ENCODE measurements at regions not wholly inside any gene's neighbourhood (a gene's known extent, or its start where the extent isn't known, plus 50 kb on each side); places are given as distances from the start of the nearest gene placed in this dataset.

- Histone ChIP-seq H3K4me1 (replicated peaks) (no peaks in the 10 kb centered on the region), H3K27me3 (replicated peaks) (no peaks in the 10 kb centered on the region), H3K4me3 (no peak overlapping the region), H3K27ac (no peak overlapping the region), H3K9me3 (replicated peaks) (0 out of 2 replicates have a peak, but pooled peaks cover 3% of the 10 kb centered on the region), H3K36me3 (no peaks in the 10 kb centered on the region)
- DNase-seq (ENCODE audit: low read depth in 1 of 2, low spot score in 2 of 2), result no peak
These were observed 1043.5 kb upstream of the SORCS1 start for GRCh38 chr10:108208038-108208437.

- no peak for DNase-seq (ENCODE audit: low read depth in 1 of 2, low spot score in 2 of 2)
These were observed 1040.2 kb upstream of the SORCS1 start for GRCh38 chr10:108204528-108205305.

DNA sequence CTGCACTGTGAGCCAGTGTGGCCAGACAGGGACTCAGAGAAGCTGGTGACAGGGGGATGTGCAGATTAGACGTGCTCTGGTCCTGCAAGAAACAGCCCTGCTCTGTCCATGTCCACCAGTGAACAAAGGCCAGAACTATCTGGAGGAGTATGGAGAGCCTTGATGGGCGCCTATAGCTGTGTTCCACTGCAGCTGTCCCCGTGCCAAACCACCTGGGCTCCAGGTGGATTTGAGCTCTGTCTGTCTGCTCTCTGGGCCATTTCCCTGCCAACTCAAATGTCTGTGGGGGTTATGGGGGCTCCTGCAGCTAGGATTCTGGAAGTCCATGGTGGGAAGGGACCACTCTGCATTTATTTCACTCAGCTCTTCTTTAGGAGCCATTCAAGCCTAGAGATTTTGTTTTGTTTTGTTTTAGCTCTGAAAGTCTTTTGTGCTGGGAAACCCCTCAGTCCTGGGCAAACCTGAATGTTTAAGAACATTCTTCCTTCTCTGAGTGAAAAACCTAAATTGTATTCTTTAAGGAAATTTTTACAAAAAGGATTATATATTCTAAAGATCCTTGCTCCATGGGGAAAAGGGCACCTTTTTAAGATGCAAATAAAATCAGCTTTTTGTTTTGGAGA, 1039.5 kb upstream of the SORCS1 start:
- Histone ChIP-seq H3K4me1 (replicated peaks) (no peaks in the 10 kb centered on the region), H3K4me3 (no peak overlapping the region)
- no peak for DNase-seq (ENCODE audit: low read depth in 1 of 2, low spot score in 2 of 2)

More at GRCh38 chr10:108204528-108205305, 1040.2 kb upstream of the SORCS1 start:
- Histone ChIP-seq H3K4me3 (no peak overlapping the region), H3K27ac (no peak overlapping the region), H3K9me3 (replicated peaks) (peaks cover 7% of the 10 kb centered on the region; the same call in 1 of the 2 replicates), H3K36me3 (no peaks in the 10 kb centered on the region), H3K27me3 (replicated peaks) (no peaks in the 10 kb centered on the region), H3K4me1 (replicated peaks) (no peaks in the 10 kb centered on the region)

GRCh38 chr10:108187408-108188012, 1023.0 kb upstream of the SORCS1 start:
- Histone ChIP-seq H3K4me1 (replicated peaks) (no peaks in the 10 kb centered on the region), H3K27ac (no peak overlapping the region), H3K4me3 (no peak overlapping the region), H3K36me3 (no peaks in the 10 kb centered on the region), H3K27me3 (replicated peaks) (no peaks in the 10 kb centered on the region), H3K9me3 (replicated peaks) (no peaks in the 10 kb centered on the region; the same call in 1 of the 2 replicates)
- DNase-seq (ENCODE audit: low read depth in 1 of 2, low spot score in 2 of 2), result no peak

More for the DNA sequence above, 1039.5 kb upstream of the SORCS1 start:
- H3K27me3 ChIP-seq (replicated peaks), result no peaks in the 10 kb centered on the region
- no peak overlapping the region for H3K27ac ChIP-seq
- H3K9me3 ChIP-seq (replicated peaks), result peaks cover 4% of the 10 kb centered on the region; the same call in 1 of the 2 replicates
- no peaks in the 10 kb centered on the region for H3K36me3 ChIP-seq

- H3K36me3 ChIP-seq, result no peaks in the 10 kb centered on the region
- no peaks in the 10 kb centered on the region for H3K4me1 ChIP-seq (replicated peaks)
- DNase-seq (ENCODE audit: low read depth in 1 of 2, low spot score in 2 of 2), result no peak
- H3K27me3 ChIP-seq (replicated peaks), result no peaks in the 10 kb centered on the region
- H3K27ac ChIP-seq, result no peak overlapping the region
- no peaks in the 10 kb centered on the region; the same call in 1 of the 2 replicates for H3K9me3 ChIP-seq (replicated peaks)
- H3K4me3 ChIP-seq, result no peak overlapping the region
These were observed 1019.6 kb upstream of the SORCS1 start for GRCh38 chr10:108184114-108184513.

DNA sequence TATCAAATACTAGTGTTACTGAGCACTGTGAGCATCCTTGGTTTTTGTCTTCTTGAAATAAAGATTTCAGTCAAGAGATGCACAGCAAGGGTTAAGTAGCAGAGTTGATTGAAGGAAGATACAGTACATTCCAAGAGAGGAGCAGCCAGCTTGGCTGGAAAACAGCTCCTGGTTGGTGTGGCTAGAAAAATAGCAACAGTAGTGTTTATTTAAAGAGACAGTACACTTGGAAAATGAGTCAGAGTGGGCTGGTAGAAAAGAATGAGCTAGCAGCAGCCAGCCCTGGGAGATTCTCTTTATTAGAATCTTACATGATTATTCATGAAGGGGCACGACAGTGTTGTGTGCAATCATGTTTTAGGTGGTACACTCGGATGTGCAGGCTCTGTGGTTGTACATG, 1016.4 kb upstream of the SORCS1 start:
- no peak for DNase-seq (ENCODE audit: low read depth in 1 of 2, low spot score in 2 of 2)
- H3K4me1 ChIP-seq (replicated peaks), result no peaks in the 10 kb centered on the region
- H3K4me3 ChIP-seq, result no peak overlapping the region
- no peaks in the 10 kb centered on the region for H3K9me3 ChIP-seq (replicated peaks)
- H3K27me3 ChIP-seq (replicated peaks), result no peaks in the 10 kb centered on the region
- no peak overlapping the region for H3K27ac ChIP-seq
- no peaks in the 10 kb centered on the region for H3K36me3 ChIP-seq

- Histone ChIP-seq H3K27ac (no peak overlapping the region), H3K36me3 (no peaks in the 10 kb centered on the region), H3K9me3 (replicated peaks) (no peaks in the 10 kb centered on the region), H3K4me3 (no peak overlapping the region), H3K4me1 (replicated peaks) (no peaks in the 10 kb centered on the region), H3K27me3 (replicated peaks) (no peaks in the 10 kb centered on the region)
- DNase-seq (ENCODE audit: low read depth in 1 of 2, low spot score in 2 of 2), result no peak
These were observed 1005.3 kb upstream of the SORCS1 start for GRCh38 chr10:108169846-108170245.

DNA sequence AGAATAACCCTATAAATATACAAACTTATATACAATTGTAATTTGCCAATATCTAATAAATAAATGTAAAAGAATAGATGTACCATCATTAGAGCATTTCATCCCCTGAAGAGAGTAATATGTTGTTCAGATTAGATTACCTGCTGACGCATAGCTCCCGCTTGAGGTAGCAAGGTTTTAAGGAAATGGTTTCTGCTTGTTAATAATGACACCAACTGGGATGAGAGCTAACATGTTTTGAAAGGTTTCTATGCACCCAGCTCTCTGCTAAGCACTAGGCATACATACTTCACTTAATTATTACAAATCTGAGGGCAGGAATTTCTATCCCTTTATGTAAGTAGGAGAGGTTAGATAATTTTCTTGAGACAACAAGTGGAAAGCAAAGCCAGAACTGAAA, 1003.3 kb upstream of the SORCS1 start:
- no peak for DNase-seq (ENCODE audit: low read depth in 1 of 2, low spot score in 2 of 2)
- H3K4me1 ChIP-seq (replicated peaks), result no peaks in the 10 kb centered on the region
- H3K27ac ChIP-seq, result no peak overlapping the region
- no peaks in the 10 kb centered on the region for H3K36me3 ChIP-seq
- no peak overlapping the region for H3K4me3 ChIP-seq
- no peaks in the 10 kb centered on the region for H3K27me3 ChIP-seq (replicated peaks)
- H3K9me3 ChIP-seq (replicated peaks), result no peaks in the 10 kb centered on the region

GRCh38 chr10:108166401-108166800, 1001.9 kb upstream of the SORCS1 start:
- H3K36me3 ChIP-seq, result no peaks in the 10 kb centered on the region
- H3K4me3 ChIP-seq, result no peak overlapping the region
- no peaks in the 10 kb centered on the region for H3K9me3 ChIP-seq (replicated peaks)
- DNase-seq (ENCODE audit: low read depth in 1 of 2, low spot score in 2 of 2), result no peak
- no peaks in the 10 kb centered on the region for H3K27me3 ChIP-seq (replicated peaks)
- H3K4me1 ChIP-seq (replicated peaks), result no peaks in the 10 kb centered on the region
- H3K27ac ChIP-seq, result no peak overlapping the region

DNA sequence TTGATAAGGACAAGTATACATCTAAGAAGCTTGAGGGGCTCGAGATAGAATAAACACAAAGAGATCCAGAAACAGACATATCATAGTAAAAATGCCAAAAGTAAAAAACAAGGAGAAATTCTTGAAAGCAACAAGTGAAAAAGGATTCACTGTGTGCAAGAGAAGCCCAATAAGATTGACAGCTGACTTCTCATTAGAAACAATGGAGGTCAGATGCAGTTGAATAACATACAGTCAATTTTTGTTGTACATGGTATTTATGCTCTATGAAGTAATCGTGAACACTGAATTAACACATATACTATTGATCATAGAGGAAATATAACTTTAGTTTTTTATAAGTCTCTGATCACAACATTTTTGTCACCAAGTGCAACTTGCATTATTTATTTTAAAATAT, 982.8 kb upstream of the SORCS1 start:
- DNase-seq (ENCODE audit: low read depth in 1 of 2, low spot score in 2 of 2), result no peak
- Histone ChIP-seq H3K9me3 (replicated peaks) (0 out of 2 replicates have a peak, but pooled peaks cover 5% of the 10 kb centered on the region), H3K4me3 (no peak overlapping the region), H3K4me1 (replicated peaks) (no peaks in the 10 kb centered on the region), H3K36me3 (no peaks in the 10 kb centered on the region), H3K27me3 (replicated peaks) (no peaks in the 10 kb centered on the region), H3K27ac (no peak overlapping the region)

- Histone ChIP-seq H3K27me3 (replicated peaks) (no peaks in the 10 kb centered on the region), H3K27ac (no peak overlapping the region), H3K4me3 (no peak overlapping the region), H3K36me3 (no peaks in the 10 kb centered on the region), H3K9me3 (replicated peaks) (0 out of 2 replicates have a peak, but pooled peaks cover 5% of the 10 kb centered on the region), H3K4me1 (replicated peaks) (no peaks in the 10 kb centered on the region)
- no peak for DNase-seq (ENCODE audit: low read depth in 1 of 2, low spot score in 2 of 2)
These were observed 976.6 kb upstream of the SORCS1 start for GRCh38 chr10:108141064-108141463.

- no peaks in the 10 kb centered on the region for H3K27me3 ChIP-seq (replicated peaks)
- no peak overlapping the region for H3K27ac ChIP-seq
- DNase-seq (ENCODE audit: low read depth in 1 of 2, low spot score in 2 of 2), result no peak
- H3K9me3 ChIP-seq (replicated peaks), result no peaks in the 10 kb centered on the region; the same call in 1 of the 2 replicates
- H3K4me3 ChIP-seq, result no peak overlapping the region
- H3K36me3 ChIP-seq, result no peaks in the 10 kb centered on the region
- no peaks in the 10 kb centered on the region for H3K4me1 ChIP-seq (replicated peaks)
These were observed 967.8 kb upstream of the SORCS1 start for GRCh38 chr10:108132303-108132702.

- no peaks in the 10 kb centered on the region for H3K27me3 ChIP-seq (replicated peaks)
- no peak overlapping the region for H3K27ac ChIP-seq
- H3K4me3 ChIP-seq, result no peak overlapping the region
- no peaks in the 10 kb centered on the region for H3K4me1 ChIP-seq (replicated peaks)
- H3K36me3 ChIP-seq, result no peaks in the 10 kb centered on the region
- no peak for DNase-seq (ENCODE audit: low read depth in 1 of 2, low spot score in 2 of 2)
- H3K9me3 ChIP-seq (replicated peaks), result no peaks in the 10 kb centered on the region; the same call in 1 of the 2 replicates
These were observed 966.1 kb upstream of the SORCS1 start for GRCh38 chr10:108130575-108130974.

GRCh38 chr10:108112218-108112617, 947.7 kb upstream of the SORCS1 start:
- Histone ChIP-seq H3K27me3 (replicated peaks) (no peaks in the 10 kb centered on the region), H3K9me3 (replicated peaks) (peaks cover 6% of the 10 kb centered on the region; the same call in 1 of the 2 replicates), H3K4me1 (replicated peaks) (no peaks in the 10 kb centered on the region), H3K27ac (no peak overlapping the region), H3K4me3 (no peak overlapping the region), H3K36me3 (no peaks in the 10 kb centered on the region)
- DNase-seq (ENCODE audit: low read depth in 1 of 2, low spot score in 2 of 2), result no peak

All from SJSA1 (cell line).